Mucosa of stomach (tissue), 1 donor: ENCODE measurements at regions not wholly inside any gene's neighbourhood (a gene's known extent, or its start where the extent isn't known, plus 50 kb on each side); places are given as distances from the start of the nearest gene placed in this dataset.
"Not testable (repeated sequence)": the region's sequence is repeated elsewhere in the genome, so short reads cannot be mapped to it uniquely, and the experiment has no call there.

Source experiments
- H3K27me3 ChIP-seq: one replicate; pipeline ENCODE4 v1.7.0; 2013; ENCODE audit warnings: mild to moderate bottlenecking, low read length; ENCODE audit not compliant: control insufficient read depth, insufficient read depth
- H3K36me3 ChIP-seq: one replicate; pipeline ENCODE4 v1.7.0; 2013; ENCODE audit warnings: low read length; ENCODE audit not compliant: control insufficient read depth, insufficient read depth
- H3K4me1 ChIP-seq: one replicate; pipeline ENCODE4 v1.7.0; 2013; ENCODE audit warnings: mild to moderate bottlenecking, low read length; ENCODE audit not compliant: control insufficient read depth, insufficient read depth
- H3K4me3 ChIP-seq: one replicate; pipeline ENCODE4 v1.7.0; 2013; ENCODE audit warnings: low read length
- H3K9ac ChIP-seq: one replicate; pipeline ENCODE4 v1.7.0; 2013; ENCODE audit warnings: mild to moderate bottlenecking, low read length, moderate library complexity
- H3K9me3 ChIP-seq: one replicate; pipeline ENCODE4 v1.7.0; 2013; ENCODE audit warnings: mild to moderate bottlenecking, low read length, moderate library complexity; ENCODE audit not compliant: control insufficient read depth
- donor health status: Pancreatic carcinoma.

DNA sequence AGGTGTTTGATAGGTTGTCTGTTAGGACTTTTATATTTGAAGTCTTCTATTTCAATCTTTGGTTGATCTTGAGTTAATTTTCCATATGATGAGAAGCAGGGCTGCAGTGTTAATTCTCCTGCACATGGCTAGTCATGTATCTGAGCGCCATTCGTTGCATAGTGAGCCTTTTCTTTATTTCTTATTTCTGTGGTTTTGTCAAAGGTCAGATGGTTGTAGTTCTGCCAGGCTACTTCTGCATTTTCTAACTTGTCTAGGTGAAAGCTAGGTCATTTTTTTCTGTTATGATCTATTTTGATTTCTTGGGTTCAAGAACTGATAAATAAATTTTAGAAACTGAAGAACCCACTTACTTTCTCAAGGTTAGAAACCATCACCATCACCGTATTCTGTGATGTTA, 56.7 kb downstream of the CCDC74A start:
- no peak overlapping the region for H3K9ac ChIP-seq
- no peaks in the 10 kb centered on the region for H3K4me1 ChIP-seq
- no peaks in the 10 kb centered on the region for H3K9me3 ChIP-seq
- no peaks in the 10 kb centered on the region for H3K27me3 ChIP-seq
- no peak overlapping the region for H3K4me3 ChIP-seq
- H3K36me3 ChIP-seq, result no peaks in the 10 kb centered on the region

DNA sequence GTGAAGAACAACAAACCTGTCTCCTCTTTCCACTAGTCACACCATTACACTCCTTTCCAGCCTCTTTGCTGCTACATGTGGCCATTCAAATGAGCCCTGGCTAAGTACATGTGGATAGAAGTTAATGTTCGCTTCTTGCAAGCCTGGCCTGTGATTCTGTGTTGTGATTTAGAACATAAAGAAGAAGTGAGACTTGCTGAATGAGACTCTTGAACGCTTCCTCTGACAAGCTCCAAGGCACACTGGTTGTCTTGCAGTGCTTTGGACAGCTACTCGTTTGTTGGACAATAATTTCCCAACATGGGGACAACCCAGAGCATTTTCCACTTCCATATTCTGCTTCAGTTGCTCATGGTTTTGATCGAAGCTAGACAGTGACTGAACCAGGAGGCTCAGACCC, 57.3 kb downstream of the CCDC74A start:
- H3K27me3 ChIP-seq, result no peaks in the 10 kb centered on the region
- no peaks in the 10 kb centered on the region for H3K36me3 ChIP-seq
- no peak overlapping the region for H3K4me3 ChIP-seq
- H3K9ac ChIP-seq, result no peak overlapping the region
- no peaks in the 10 kb centered on the region for H3K9me3 ChIP-seq
- H3K4me1 ChIP-seq, result no peaks in the 10 kb centered on the region

DNA sequence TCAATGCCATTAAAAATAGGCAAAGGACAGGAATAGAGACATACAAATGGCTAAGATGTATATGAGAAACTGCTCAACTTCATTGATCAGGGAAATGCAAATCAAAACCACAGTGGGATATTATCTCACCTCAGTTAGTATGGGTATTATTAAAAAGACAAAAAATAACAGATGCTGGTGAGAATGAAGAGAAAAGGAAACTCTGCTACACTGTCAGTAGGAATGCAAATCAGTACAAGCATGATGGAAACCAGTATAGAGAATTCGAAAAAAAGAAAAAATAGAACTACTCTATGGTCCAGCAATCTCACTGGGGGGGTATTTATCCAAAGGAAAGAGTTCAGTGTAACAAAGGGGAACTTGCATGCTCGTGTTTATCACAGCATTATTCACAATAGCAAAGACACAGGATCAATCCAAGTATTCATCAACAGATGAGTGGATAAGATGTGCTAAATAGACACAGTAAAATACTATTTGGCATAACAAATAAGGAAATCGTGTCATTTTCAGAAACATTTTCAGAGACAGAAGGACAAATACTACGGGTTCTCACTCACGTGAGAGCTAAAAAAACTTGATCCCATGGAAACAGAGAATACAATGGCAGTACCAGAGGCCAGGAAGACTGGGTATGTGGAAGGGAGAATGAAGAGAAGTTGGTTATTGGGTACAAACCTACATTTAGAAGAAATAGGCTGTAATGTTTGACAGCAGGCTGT, 60.6 kb downstream of the CCDC74A start:
- Histone ChIP-seq H3K27me3 (no peaks in the 10 kb centered on the region), H3K9ac (no peak overlapping the region), H3K9me3 (no peaks in the 10 kb centered on the region), H3K4me3 (no peak overlapping the region), H3K36me3 (no peaks in the 10 kb centered on the region), H3K4me1 (no peaks in the 10 kb centered on the region)

DNA sequence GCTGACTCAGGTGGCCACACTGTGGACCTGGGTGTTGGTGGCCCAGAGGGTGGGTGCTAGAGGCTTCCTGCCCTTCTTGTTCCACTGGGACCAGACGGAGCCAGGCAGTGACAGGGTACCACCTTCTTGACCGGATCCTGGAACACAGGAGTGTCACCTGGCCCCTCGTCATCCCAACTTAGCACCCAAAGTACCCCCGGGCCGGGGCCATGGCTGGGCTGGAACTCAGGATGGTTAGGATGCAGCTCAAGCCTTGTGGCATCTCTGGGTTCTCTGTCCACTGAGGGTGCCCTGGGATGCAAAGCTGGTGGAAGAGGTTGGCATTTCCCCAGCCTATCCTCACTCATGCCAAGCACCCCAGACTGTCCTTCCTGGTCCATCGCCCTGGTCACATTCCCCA, 61.4 kb downstream of the CCDC74A start:
- not testable (repeated sequence) for H3K27me3 ChIP-seq, H3K4me1 ChIP-seq, H3K4me3 ChIP-seq, H3K9ac ChIP-seq, H3K9me3 ChIP-seq, H3K36me3 ChIP-seq

DNA sequence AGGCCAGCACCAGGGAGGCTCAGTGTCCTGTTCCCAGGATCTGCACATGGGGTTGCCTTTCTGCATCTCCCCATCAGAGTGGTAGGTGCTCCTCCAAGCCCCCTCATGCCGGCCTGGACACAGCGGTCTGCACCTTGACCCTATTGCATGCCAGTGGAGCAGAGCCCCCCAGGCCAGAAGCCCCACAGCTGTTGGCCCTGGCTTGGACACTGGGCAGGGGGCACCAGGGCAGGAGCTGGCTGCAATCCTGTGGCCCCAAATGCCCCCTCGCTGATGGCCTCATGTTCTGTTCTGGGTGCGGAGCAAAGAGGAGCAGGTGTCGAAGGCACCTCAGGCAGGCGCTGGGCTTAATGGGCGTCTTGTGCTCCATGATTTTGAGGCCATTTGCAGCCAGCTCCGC, 62.7 kb downstream of the CCDC74A start:
- Histone ChIP-seq H3K4me3 (no peak overlapping the region), H3K36me3 (no peaks in the 10 kb centered on the region), H3K27me3 (no peaks in the 10 kb centered on the region), H3K9ac (no peak overlapping the region), H3K9me3 (no peaks in the 10 kb centered on the region), H3K4me1 (no peaks in the 10 kb centered on the region)

DNA sequence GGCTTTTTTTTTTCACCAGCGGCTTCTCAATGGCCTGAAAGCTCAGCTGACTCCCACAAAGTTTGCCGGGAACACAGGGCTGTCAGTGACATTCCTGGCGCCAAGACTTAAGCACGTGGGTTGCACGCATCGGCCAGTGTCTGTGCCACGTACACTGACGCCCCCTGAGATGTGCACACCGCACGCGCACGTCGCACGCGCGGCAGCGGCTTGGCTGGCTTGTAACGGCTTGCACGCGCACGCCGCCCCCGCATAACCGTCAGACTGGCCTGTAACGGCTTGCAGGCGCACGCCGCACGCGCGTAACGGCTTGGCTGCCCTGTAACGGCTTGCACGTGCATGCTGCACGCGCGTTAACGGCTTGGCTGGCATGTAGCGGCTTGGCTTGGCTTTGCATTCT, 63.2 kb downstream of the CCDC74A start:
- Histone ChIP-seq H3K4me3 (no peak overlapping the region), H3K9me3 (no peaks in the 10 kb centered on the region), H3K4me1 (no peaks in the 10 kb centered on the region), H3K27me3 (no peaks in the 10 kb centered on the region), H3K9ac (no peak overlapping the region), H3K36me3 (no peaks in the 10 kb centered on the region)

DNA sequence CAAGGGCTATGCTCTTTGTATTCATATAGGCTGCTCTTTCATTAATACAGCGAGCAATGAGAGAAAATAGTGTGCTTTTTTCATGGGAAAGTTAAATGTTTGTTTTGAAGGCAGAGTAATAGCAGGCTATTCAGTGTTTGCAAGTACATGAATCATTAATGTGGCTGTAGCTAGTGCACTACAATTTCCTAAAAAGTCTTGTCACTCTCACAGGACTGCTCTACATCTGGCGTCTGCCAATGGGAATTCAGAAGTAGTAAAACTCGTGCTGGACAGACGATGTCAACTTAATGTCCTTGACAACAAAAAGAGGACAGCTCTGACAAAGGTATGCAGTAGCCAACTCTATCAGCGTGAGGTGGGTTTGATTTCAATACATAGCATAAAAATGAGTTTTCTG, 68.9 kb downstream of the CCDC74A start:
- not testable (repeated sequence) for H3K27me3 ChIP-seq, H3K9me3 ChIP-seq, H3K36me3 ChIP-seq, H3K4me3 ChIP-seq, H3K4me1 ChIP-seq, H3K9ac ChIP-seq

DNA sequence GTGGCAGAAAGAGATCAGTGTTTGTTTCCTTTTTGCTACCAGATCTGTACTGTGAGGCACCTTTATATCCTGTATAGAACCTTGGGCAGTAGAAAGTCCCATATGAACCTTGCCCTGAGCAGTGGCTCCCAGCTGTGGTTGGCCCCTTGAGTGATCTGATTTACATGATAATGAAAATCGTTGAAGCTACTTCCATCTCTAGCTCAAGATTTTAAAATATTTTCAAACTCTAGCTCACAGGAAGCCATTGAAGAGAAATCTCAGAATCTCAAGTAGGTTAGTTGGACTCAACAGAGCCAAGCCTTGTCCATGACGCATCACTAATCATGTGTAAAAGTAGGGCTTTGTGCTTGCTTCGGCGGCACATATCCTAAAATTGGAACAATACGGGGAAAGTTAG, 74.8 kb downstream of the CCDC74A start:
- not testable (repeated sequence) for H3K27me3 ChIP-seq, H3K9ac ChIP-seq, H3K4me1 ChIP-seq, H3K36me3 ChIP-seq, H3K9me3 ChIP-seq, H3K4me3 ChIP-seq

DNA sequence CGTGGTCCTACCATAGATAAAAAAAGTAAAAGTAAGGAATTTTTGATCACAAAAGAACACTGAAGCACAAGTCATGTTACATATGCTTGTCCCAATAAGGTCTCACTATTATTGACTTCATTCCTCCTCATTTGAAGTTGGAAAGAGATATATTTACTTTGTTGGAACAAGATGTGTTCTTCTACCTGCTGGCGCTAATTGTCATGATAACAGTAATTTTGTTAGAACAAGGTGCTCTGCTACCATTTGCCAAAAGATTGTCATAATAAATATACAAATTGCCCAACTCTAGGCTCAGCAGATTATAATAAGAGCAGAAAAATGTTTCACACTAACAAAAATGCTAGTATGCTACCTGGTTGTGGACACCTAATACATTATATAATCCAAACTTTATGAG, 77.0 kb downstream of the CCDC74A start:
- not testable (repeated sequence) for H3K4me1 ChIP-seq, H3K27me3 ChIP-seq, H3K36me3 ChIP-seq, H3K4me3 ChIP-seq, H3K9me3 ChIP-seq, H3K9ac ChIP-seq

DNA sequence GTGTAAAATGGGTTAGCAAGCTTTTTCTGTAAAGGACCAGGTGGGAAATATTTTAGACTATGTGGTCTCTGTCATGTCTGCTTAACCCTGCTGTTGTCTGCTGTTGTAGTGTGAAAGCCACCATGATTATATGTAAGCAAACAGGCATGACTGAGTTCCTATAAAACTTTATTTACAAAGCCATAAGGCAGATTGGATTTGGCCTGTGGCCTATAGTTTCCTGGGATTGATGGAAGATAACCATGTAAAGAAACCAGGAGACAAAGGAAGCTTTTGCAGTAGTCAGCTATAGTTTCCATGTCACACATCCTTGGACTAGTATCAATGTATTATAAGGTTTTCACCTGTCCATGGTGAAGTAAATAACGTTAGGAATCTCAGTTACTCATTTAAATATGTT, 78.7 kb downstream of the CCDC74A start:
- not testable (repeated sequence) for H3K36me3 ChIP-seq, H3K9me3 ChIP-seq, H3K4me3 ChIP-seq, H3K4me1 ChIP-seq, H3K27me3 ChIP-seq, H3K9ac ChIP-seq

DNA sequence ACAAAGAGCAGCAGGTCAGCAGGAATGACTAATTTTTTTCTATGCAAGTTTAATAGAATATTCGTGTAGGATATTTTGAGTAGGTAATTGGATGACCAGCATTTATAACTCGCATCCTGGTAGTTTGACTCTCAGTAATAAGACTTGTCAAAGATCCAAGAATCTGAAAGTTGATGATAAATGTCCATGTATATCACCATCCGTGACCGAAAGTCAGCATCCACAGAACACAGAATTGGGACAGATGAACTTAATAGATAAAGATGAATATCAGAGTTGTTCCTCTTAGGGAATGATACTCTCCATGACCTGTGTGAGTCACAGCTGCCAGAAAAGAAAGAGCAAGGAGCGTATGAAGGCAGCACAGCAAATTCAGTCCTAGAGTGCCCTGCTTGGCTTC, 79.4 kb downstream of the CCDC74A start:
- H3K27me3 ChIP-seq, H3K36me3 ChIP-seq, H3K4me1 ChIP-seq, H3K9me3 ChIP-seq, H3K4me3 ChIP-seq, H3K9ac ChIP-seq: not testable (repeated sequence)

DNA sequence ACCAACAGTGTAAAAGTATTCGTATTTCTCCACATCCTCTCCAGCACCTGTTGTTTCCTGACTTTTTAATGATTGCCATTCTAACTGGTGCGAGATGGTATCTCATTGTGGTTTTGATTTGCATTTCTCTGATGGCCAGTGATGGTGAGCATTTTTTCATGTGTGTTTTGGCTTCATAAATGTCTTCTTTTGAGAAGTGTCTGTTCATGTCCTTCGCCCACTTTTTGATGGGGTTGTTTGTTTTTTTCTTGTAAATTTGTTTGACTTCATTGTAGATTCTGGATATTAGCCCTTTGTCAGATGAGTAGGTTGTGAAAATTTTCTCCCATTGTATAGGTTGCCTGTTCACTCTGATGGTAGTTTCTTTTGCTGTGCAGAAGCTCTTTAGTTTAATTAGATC, 86.9 kb downstream of the CCDC74A start:
- H3K4me3 ChIP-seq, H3K9ac ChIP-seq, H3K4me1 ChIP-seq, H3K36me3 ChIP-seq, H3K9me3 ChIP-seq, H3K27me3 ChIP-seq: not testable (repeated sequence)

DNA sequence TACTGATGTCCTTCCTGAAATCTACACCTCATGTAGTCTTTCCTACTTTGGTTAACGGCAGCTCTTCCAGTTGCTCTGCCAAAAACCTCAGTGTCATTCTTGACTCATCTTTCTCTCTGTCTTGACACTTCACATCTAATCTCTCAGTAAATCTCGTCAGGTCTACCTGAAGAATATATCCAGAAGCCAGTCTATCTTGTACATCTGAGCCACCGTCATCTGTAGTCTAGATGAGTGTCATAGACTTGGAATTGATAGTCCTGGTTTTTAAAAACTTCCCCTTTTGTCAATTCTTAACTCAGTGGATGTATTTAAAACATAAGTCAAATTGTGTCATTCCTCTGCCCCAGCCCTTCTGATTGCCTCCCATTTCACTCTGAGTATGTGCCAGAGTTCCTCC, 90.6 kb downstream of the CCDC74A start:
- not testable (repeated sequence) for H3K4me3 ChIP-seq, H3K4me1 ChIP-seq, H3K9ac ChIP-seq, H3K9me3 ChIP-seq, H3K27me3 ChIP-seq, H3K36me3 ChIP-seq
